Activated T-helper 1 cell treated with anti-CD3 and anti-CD28 coated beads, Interleukin-2, amount 50 U/mL, for 16 hours (primary cell): ENCODE measurements at regions not wholly inside any gene's neighbourhood (a gene's known extent, or its start where the extent isn't known, plus 50 kb on each side); places are given as distances from the start of the nearest gene placed in this dataset.

Source experiments
- DNase-seq, 2 donors: peaks; one replicate each; pipeline ENCODE4 v3.0.0-alpha.2; 2020; ENCODE audit warnings: low read depth in 1 of 2, low spot score in 1 of 2

DNA sequence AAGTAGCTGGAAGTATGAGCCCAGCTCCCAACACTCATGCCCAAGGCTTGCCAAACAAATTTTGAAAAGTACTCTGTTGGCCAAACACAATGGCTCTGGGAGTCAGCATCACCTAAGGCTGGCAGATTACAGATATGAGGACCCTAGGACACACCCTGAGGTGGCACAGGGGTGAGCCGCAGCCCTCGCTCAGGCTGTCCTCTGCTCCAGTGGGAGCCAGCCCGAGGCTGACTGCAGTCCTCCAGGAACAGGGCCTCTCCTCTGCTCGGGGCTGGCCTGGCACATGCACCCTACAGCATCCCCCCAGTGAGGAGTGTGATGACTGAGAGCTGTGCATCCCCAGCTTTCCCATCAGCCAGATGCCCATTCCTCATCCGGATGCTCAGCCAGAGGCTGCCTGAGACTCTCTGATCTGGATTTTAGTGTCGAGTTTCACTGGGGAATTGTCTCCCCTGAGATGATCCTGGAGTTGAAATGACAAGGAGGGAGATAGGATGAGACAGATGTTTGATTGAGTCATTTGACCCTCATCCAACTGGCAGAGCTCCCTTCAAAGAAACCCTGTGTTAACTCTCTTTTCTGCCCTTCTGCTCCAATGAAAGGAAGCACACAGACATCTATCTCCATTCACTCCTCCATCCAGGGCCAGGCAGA lies 269.3 kb upstream of the NCKAP5 start:
- DNase-seq = no peak

DNA sequence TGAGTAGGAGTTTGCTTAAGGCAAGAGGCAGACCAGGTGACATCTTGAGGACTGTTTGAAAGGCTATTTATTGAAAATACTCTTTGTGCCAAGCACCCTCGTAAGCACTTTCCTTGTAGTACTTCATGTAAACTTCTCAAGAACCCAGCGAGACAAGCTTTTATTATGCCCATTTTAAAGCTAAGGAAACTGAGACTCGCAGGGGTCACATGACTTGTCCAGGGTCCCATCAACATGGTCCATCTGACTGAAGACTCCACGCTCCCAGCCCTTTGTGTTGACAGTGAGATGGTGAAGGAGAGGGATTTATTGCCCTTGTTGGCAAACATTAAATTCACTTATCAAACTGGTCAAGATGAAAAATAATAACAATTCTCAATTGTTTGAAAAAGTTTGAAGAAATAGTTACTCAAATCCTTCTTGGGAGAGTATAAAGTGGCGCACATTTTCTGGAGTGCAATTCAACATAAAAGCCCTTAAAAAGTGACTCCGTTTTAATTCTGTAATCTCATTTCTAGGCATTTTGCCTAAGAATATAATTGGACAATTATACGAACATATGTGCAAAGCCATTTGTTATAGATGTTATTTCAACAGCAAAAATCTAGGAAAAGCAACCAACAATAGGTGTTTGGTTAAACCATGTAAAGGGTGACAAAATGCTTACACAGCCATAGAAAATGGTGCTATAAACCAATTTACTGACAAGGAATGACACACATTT lies 270.5 kb upstream of the NCKAP5 start:
- no peak for DNase-seq

DNA sequence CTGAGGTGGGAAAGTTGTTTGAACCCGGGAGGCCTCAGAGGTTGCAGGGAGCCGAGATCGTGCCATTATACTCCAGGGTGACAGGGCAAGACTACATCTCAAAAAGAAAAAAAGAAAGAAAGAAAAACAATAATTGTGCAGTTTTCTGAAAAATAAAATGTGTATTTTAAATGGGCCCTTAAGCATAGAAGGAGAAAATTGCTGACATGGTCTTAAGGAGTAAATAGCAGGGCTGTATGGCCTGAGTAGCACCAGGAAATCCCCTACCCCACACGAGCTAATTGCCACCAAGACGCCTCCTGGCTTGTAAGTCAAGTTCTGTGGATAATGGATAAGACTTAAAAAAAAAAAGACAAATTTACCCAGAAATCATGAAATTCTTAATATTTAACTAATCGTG lies 271.4 kb upstream of the NCKAP5 start:
- DNase-seq = no peak

DNA sequence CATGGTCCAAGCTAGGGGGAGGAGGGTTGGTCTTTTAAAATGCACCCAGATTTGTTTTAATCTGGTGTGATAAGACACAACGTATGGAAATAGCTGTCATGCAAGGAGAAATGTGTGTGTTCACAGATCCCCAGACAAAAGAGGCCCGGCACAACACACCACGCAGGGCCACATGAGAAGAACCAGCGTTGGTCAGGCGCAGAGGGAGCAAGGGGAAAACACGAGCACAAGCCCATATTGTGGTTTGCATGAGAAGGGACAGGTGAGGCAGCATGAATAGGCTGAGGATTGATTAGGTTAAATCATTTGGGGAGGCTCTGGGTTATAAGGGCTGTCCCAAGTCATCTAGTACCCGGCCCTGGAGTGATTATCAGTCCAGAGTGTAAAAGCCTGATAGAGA lies 272.5 kb upstream of the NCKAP5 start:
- no peak for DNase-seq

DNA sequence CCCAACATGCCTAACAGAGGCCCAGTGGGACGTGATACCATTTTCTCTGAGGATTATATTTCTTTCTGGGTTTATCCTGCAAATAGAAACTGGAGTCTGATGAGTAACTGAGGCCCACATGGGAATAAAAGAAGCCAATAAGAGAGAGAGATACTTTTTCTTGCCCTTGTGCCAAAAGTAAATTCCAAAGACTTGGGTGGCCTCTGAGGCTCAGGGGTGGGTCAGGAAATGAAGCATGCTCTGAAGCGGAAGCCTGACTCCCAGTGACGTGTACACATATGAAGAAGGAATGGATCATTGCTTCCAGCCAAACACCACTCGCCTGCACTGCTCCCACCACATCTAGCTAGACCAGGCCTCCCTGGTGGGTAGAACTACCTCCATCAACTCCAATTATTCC lies 273.6 kb upstream of the NCKAP5 start:
- no peak for DNase-seq

DNA sequence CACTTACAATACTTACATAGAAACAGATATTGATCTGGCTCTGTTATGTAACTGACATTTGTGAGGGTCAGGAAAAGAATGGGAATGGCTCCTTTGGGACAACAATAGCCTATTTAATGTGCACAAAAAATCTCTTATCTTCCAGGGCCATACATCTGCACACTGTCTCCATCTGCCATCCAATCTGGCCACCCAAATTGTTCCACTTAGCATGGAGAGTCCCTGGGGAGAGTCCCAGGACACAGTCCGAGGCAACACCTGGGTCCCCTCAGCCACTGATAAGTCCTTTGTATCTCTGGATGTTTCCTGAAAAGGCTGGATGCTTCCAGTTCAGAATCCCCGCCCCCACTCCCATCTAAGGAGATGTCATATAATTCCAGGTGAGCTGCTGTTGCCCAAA lies 274.2 kb upstream of the NCKAP5 start:
- no peak for DNase-seq

DNA sequence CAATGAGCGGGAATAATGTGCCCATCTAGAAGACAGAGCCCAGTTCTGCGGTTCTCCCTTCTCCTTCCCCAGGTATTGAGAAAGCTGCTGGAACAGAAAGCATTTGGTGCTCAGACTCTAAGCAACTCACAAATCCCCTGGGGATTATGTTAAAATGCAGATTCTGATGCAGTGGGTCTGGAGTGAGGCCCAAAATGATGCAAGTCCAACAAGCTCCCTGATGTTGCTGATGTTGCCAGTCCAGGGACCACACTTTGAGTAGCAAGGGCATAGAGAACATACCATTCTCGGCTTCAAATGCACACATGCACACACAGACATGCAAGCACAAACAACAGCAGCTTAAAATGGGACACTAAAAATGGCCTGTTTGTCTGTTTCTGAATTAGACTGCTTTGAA lies 274.8 kb upstream of the NCKAP5 start:
- DNase-seq = no peak

DNA sequence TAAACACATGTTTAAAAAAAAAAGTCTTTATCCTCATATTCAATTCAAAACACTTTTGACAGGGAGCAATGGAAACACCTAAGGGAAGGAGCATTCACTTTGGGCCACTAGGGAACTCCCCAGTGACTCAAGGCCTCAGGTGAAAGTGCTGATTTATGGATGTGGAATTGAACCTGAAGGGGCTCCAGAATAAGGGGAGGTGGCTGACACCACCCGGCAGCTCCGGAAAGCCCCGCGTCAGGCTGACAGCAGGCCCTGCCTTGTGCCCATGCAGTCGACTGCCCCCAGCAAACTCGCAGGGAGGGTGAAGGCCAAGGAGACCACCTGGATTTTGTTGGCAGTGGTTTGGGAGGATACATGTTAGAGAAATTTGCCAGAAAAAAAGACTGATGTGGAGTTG lies 275.3 kb upstream of the NCKAP5 start:
- DNase-seq = no peak

DNA sequence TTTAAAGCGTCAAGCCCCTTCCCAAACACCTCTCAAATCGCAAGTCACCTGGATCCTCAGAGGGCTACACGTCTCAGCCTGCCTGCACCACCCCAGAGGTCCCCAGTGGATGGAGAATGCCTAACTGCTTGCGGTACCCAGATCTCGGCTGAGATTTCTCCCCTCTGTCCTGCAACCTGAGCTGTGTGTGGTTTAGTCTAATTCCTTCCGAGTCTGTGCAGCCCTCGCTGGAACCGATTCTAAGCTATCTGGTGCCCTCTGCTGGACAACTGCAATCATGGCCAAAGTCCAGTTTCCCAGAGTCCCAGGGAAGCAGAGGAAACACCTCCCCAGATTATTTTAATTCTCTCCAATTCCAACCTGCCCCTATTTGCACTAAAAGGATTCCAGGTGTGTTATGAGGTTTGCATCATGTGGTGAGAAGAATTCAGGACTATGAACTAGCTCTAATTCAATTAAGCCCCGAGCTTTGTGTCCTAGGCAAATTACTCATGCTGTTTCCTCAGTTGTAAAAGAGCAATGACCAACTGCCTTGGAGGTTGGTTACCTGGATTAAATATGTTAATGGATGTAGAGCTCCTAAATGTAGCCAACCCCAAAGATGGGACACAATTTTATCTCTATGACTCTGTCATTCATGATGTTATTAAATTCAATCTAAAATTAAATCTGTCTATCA lies 276.1 kb upstream of the NCKAP5 start:
- DNase-seq = peak; percentile 16

DNA sequence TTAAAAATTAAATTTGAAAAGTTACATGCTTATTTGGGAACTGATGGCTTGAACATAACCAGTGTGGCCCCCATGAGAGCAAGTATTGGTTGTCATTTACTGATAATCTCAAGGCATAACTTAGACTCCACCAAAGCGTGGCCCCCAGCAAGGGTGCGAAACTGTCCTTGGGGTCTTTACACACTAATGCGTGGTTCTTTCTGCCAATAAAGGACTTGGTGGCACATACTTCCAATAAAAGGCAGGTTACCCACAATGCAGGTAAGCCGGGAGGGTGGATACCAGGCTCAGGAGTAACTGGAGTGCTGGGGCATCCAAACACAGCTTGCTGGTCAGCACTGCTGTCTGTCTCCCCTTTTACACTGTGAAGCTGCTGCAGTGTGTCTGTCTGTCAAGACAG lies 278.2 kb upstream of the NCKAP5 start:
- DNase-seq = no peak

DNA sequence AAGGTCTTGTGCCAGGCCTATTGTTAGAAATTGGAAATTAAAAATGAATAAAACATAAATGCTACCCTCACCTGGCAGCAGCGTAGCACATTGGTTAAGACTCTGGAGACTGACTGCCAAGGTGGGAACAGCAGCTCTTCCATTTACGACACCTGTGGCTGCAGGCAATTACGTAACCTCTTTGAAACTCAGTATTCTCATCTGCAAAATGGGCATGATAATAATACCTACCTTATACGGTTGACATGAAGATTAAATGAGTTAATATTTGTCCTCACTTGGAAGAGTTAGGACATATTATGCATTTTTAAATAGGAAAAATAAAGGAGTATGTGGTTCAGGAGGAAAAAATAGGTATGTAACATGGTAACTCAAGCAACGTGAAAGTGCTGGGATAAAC lies 279.3 kb upstream of the NCKAP5 start:
- no peak for DNase-seq

DNA sequence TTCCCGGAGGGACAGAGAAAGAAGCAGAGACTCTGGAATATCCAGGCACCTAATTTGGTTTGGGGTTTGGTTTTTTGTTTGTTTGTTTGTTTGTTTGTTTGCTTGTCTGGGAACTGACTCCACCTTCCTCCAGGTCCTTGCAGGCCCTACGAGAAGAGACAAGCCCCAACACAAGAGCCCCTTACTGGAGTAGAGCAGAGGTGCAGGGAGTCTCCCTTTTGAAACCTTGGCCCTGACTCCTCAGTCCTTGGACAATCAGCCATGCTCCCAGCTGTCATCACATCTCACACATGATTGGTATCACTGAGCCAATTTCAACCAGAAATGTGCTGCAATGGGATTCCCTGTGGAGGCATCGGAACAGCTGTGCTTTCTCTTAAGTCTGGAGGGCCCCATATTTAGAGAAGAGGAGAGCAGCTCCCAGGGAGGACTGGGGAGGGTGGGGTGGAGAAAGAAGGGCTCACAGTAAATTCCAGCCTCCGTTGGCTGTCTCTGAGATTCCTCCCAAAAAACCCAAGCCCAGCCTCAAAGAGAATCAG lies 279.9 kb upstream of the NCKAP5 start:
- DNase-seq = no peak

DNA sequence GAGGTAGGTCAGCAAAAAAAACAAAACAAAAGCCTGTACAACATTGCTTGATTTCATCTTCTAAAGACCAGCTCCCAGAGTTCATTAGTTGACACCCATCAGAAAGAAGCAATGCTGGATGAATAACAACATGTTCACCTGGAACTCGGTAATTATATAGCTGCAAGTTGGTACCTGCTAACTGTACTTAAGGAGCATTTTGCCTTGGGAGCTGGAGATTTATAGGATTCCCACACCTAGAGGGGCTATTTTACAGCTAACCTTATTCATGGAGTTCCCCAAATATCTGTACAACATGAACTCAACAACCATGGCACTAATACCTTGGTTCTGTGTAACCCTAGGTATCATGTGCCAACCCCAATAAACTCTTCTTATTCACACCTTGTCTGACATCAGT lies 281.1 kb upstream of the NCKAP5 start:
- DNase-seq = no peak

DNA sequence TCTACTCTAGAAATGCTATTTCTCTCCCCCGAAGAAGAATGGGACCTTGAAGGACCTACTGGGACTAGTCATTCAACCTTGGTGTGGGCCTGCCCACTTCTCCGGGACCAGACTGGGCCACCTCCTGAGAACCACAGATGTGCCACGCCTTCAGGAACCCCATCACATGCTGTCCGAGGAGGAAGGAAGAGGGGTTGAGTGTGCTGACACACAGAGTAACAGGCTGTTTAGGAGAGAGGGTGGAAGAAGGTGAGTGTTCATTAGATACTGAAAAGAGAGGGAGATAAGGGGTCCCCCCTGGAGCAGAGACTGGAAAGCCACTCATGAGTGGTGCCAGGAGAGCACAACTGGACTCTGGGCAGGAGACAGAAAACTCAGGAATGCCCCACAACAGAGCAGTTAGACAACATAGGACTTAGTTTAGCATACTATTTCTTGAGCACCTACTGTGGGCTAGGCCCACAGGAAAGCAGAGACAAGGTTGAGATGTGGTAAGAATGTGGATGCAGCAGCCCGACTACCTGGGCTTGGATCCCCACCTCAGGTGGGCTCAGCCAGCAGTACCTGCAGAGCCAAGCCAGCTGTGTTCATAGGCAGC lies 286.4 kb upstream of the NCKAP5 start:
- DNase-seq = no peak

DNA sequence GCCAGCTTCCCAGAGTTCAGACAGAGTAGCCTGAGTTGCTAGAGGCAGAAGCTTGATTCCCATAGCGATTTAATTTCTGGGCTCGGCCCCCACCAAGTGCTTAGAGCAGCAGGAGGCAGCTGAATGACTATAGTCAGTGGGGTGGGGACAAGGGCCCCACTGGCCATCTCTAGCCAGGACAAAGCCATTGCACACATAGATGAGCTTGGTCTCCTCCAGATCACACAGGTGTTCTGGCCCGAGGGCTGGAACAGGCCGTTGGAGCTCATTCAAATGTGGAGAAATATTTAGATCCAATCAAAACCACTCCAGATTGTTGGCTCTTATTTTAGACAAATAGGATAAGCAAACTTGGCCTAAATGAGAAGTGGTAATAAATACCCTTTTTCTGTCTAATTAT lies 287.3 kb upstream of the NCKAP5 start:
- no peak for DNase-seq

DNA sequence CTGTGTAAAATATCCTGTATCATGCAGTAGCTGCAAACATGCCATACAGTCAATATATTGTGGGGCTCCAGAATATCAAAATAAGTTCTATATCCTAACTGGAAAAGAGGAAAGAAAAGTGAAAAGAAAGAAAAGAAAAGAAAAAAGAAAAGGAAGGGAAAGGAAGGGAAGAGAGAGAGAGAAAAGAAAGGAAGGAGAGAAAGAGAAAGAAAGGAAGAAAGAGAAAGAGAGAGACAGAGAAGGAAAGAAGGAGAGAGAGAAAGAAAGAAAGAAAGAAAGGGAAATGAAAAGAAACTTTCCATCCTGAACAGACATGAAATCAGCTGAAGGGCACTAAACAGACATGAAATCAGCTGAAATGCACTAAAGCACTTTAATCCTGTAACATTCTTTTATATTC lies 288.4 kb upstream of the NCKAP5 start:
- DNase-seq = no peak

DNA sequence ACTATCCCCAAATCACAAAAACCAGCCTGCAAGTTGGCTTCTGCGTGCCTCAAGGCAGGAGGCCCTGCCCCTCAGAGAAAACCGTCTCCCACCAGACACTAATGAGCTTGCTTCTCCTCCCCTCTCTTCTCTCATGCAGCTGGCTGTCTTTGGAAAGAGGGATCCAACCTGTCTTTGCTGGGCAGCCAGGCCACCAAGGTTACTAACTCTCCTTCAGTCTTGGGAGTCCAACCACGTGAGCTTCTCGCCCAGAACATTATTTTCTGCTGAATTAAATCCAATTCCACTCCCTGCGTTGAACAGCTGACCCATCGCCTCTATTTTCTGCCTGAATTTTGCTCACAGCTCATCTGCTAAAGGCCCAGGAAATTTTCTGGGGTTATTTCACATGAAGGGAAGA lies 291.3 kb upstream of the NCKAP5 start:
- DNase-seq = no peak

DNA sequence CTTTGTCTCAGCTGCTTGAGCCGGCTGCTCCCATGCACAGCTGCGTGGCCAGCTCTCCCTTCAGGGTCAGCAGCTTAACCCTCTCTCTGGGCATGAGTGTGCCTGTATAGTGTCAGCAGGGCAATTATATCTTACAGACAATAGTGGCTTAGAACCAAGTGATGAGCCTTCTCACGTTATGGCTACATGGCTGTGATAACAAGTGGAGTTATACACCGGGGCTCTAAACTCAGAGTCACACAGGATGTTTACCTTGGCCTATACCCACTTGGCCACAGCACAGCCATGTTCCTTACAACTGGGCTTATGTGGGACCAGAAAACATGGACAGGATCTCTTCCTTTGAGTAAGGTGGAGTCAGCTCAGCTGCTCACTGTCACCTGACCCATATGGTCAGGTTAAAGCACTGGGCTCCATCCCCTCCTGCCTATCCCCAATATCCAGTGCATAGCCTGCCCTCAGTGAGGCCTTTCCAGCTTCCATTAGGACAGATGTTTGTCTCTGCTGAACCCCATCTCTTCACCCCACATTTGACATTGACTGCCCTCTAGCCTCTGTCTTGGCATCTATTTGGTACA lies 294.2 kb upstream of the NCKAP5 start:
- DNase-seq = no peak

DNA sequence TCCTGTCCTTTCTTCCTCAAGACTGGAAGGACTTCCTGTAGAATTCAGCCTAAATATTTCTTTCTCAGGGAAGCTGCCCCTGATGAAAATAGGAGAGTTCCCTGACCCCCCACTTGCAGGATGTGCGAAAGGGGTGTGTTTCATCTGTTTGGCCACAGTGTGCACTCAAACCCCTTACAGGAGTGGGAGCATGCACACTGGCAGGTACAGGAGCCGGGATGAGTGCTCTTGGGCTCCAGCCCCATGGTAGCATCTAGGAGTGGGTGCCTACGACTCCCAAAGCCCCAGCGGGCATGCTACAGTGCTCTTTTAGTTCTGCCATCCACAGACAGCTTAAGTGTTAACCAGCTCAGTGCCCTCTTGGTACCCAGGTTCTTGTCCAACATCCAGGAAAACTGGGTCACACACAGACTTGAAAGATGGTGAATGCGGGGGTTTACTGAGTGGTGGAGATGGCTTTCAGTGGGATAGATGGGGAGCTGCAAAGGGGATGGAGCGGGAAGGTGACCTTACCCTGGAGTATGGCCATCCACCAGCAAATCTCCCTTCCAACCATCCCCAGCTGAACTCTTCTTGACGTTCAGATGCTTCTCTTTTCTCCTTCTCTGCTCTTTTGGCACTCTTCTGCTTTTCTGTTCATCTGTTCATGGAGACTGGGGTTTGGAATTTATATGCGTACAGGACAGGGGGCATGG lies 295.0 kb upstream of the NCKAP5 start:
- no peak for DNase-seq

DNA sequence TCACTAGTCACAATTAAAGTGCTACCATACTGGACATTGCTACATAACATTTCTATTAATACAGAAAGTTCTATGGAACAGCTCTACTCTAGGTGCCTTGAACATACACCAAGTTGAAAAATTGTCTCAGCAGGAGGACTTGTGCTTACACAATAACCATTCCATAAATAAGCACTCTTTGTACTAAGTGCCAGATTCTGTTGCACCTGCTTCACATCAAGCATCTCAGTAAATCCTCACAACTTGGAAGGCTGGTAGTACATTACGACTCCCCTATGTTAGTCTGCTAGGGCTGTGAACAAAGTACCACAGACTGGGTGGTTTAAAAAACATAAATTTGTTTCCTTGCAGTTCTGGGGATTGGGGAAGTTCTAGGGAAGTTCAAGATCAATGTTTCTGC lies 296.9 kb upstream of the NCKAP5 start:
- DNase-seq = no peak

DNA sequence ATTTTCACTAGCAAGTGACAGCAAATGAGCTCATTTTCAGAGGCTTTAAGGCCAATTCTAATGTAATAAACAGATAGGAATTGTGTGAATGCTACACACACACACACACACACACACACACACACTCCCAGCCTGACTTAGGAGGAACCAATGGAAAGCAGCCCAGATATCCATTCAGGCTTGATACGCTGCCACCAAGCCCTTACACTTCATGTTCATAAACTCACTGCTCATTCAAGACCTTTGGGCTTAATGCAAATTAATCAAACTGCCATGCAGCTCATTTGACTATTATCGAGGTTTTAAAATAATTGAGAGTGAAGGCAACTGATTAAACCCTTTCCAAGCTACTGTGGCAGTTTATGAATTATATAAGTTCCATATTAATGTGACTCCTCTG lies 298.9 kb upstream of the NCKAP5 start:
- DNase-seq = no peak
